AG04450 (cell line): ENCODE measurements at regions not wholly inside any gene's neighbourhood (a gene's known extent, or its start where the extent isn't known, plus 50 kb on each side); places are given as distances from the start of the nearest gene placed in this dataset.
"Not testable (repeated sequence)": the region's sequence is repeated elsewhere in the genome, so short reads cannot be mapped to it uniquely, and the experiment has no call there.

ENCODE experiments used
- CTCF ChIA-PET: fragments of 300-600, 350-600 bp; formaldehyde crosslinking; extraction: SDS; loops from one replicate; lab custom pipeline; 2022; ENCODE audit warnings: antibody characterized with exemption, inconsistent platforms; lab: Charles Lee
- POLR2A ChIA-PET: fragments of 350-600 bp; formaldehyde crosslinking; extraction: SDS; loops from one replicate; lab custom pipeline; 2021; ENCODE audit warnings: antibody characterized with exemption, inconsistent platforms; lab: Yijun Ruan, JAX
- DNase-seq: peaks from one replicate; pipeline ENCODE4 v3.0.0-alpha.2; 2011; ENCODE audit warnings: low read depth, low spot score
- H3K27ac ChIP-seq: one replicate; pipeline ENCODE4 v1.5.1; 2012; ENCODE audit warnings: low read depth, low read length, control low read depth
- H3K27me3 ChIP-seq: one replicate; pipeline ENCODE4 v1.6.0; 2012; ENCODE audit warnings: low read length; ENCODE audit not compliant: control insufficient read depth, insufficient read depth
- H3K4me3 ChIP-seq: 2 replicates; pipeline ENCODE4 v1.5.1; 2011; ENCODE audit warnings: mild to moderate bottlenecking, low read depth, low read length, control low read depth
- H3K9me3 ChIP-seq: 2 replicates; pipeline ENCODE4 v1.5.1; 2012; ENCODE audit warnings: low read length; ENCODE audit not compliant: control insufficient read depth, insufficient read depth
- CTCF ChIP-seq: IDR thresholded peaks from 2 replicates; pipeline ENCODE4 v1.5.1; 2011; ENCODE audit warnings: low read depth, low read length, control low read depth, inconsistent platforms

- Histone ChIP-seq H3K27me3 (no peaks in the 10 kb centered on the region), H3K27ac (no peak overlapping the region), H3K9me3 (no peaks in the 10 kb centered on the region), H3K4me3 (no peak overlapping the region)
- POLR2A ChIA-PET, result no interaction called here
- TF ChIP-seq CTCF, result no peak
- DNase-seq, result no peak
- CTCF ChIA-PET, result no interaction called here
Observed at GRCh38 chr7:73931502-73931901, 70.5 kb downstream of the TMEM270 start.

GRCh38 chr7:73932364-73932763, 71.4 kb downstream of the TMEM270 start:
- ChIA-PET CTCF (no interaction called here), POLR2A (no interaction called here)
- no peak for DNase-seq
- Histone ChIP-seq H3K27ac (no peak overlapping the region), H3K27me3 (no peaks in the 10 kb centered on the region), H3K4me3 (no peak overlapping the region), H3K9me3 (no peaks in the 10 kb centered on the region)
- no peak for TF ChIP-seq CTCF

GRCh38 chr7:73933091-73933490, 72.1 kb downstream of the TMEM270 start:
- H3K27me3 ChIP-seq, result no peaks in the 10 kb centered on the region
- no peak overlapping the region for H3K27ac ChIP-seq
- POLR2A ChIA-PET, result no interaction called here
- CTCF ChIA-PET, result no interaction called here
- TF ChIP-seq CTCF, result no peak
- H3K4me3 ChIP-seq, result no peak overlapping the region
- no peaks in the 10 kb centered on the region for H3K9me3 ChIP-seq
- DNase-seq, result no peak

- no peak overlapping the region for H3K4me3 ChIP-seq
- peaks cover 3% of the 10 kb centered on the region for H3K27me3 ChIP-seq
- TF ChIP-seq CTCF, result no peak
- CTCF ChIA-PET, result interaction anchor here (0.7 kb wide), 1 partner anchor 613 kb away, joined by 3 read pairs; no protein-coding TSS in a partner anchor
- no peak overlapping the region for H3K27ac ChIP-seq
- DNase-seq, result no peak
- POLR2A ChIA-PET, result interaction anchor here (0.7 kb wide), 1 partner anchor 256 kb away, joined by 5 read pairs; no protein-coding TSS in a partner anchor
- H3K9me3 ChIP-seq, result no peaks in the 10 kb centered on the region
Observed at GRCh38 chr7:73936967-73937366, 76.0 kb downstream of the TMEM270 start.

- H3K27ac ChIP-seq, H3K9me3 ChIP-seq, H3K4me3 ChIP-seq, DNase-seq, H3K27me3 ChIP-seq: not testable (repeated sequence)
- CTCF ChIA-PET, result interaction anchor here (0.7 kb wide), 1 partner anchor 614 kb away, joined by 3 read pairs; no protein-coding TSS in a partner anchor
- POLR2A ChIA-PET, result interaction anchor here (0.7 kb wide), 3 partner anchors 63 to 256 kb away, joined by 3 to 5 read pairs (median 4); no protein-coding TSS in a partner anchor
Observed at GRCh38 chr7:73937650-73938049, 76.7 kb downstream of the TMEM270 start.

GRCh38 chr7:73939528-73939927, 78.6 kb downstream of the TMEM270 start:
- DNase-seq, result no peak
- Histone ChIP-seq H3K27me3 (peaks cover 3% of the 10 kb centered on the region), H3K27ac (no peak overlapping the region), H3K4me3 (no peak overlapping the region), H3K9me3 (no peaks in the 10 kb centered on the region)
- ChIA-PET CTCF (no interaction called here), POLR2A (no interaction called here)
- TF ChIP-seq CTCF, result no peak
